ENCODE measurements at regions not wholly inside any gene's neighbourhood (a gene's known extent, or its start where the extent isn't known, plus 50 kb on each side); places are given as distances from the start of the nearest gene placed in this dataset.
"Not testable (repeated sequence)": the region's sequence is repeated elsewhere in the genome, so short reads cannot be mapped to it uniquely, and the experiment has no call there.

DNA sequence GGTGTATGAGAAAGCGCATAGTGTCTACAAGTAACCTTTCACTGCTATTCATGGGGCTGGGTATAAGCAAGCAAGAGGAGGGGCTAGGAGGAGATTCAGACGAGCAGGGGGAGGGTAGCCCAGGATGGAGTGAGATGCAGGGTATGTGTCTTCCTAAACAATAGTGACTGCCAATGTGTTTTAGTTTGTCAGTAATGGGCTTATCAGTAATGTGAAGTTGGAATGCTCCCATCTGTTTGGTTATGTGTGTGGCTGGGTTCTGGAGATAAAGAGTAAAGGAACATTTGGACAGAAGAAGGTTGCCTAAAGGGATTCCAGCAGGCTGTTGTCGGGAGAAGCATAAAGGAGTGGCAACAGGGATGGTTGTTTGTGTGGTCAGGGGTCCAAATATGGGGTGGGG, 62.7 kb upstream of the EZR start:
- POLR2A ChIA-PET (ENCODE audit: partially characterized antibody); H2BK5ac ChIP-seq (ENCODE audit: low read depth, low read length); H3K14ac ChIP-seq (ENCODE audit: insufficient read length); H2BK20ac ChIP-seq (ENCODE audit: low read length); H4K5ac ChIP-seq (ENCODE audit: insufficient read length, low read depth, low read length); H3K4me3 ChIP-seq (ENCODE audit: extremely low read depth in 1 of 4, insufficient read depth in 2 of 4, low read depth in 3 of 4, low read length in 4 of 4); H4K20me1 ChIP-seq (replicated peaks in 1 of 2; ENCODE audit: control insufficient read depth in 1 of 2, insufficient read depth in 2 of 2, low read length in 2 of 2); FAIRE-seq; H3K27me3 ChIP-seq (replicated peaks in 1 of 4; ENCODE audit: control insufficient read depth in 3 of 4, extremely low read depth in 1 of 4, insufficient read depth in 3 of 4, low read length in 3 of 4); H3K4ac ChIP-seq (replicated peaks; ENCODE audit: insufficient read length, low read depth, low read length); H3K18ac ChIP-seq (ENCODE audit: extremely low read depth, low read length); H3K79me1 ChIP-seq (ENCODE audit: low read depth, low read length); H3K79me2 ChIP-seq (ENCODE audit: control insufficient read depth in 1 of 2, insufficient read depth in 2 of 2, low read length in 2 of 2); H3K4me2 ChIP-seq (ENCODE audit: insufficient read depth in 1 of 2, low read depth in 2 of 2, low read length in 2 of 2); H4K91ac ChIP-seq (replicated peaks; ENCODE audit: insufficient read length, low read length); DNase-seq (ENCODE audit: low read depth in 1 of 2, low spot score in 2 of 2); H2AFZ ChIP-seq (ENCODE audit: low read length); H3K23ac ChIP-seq (ENCODE audit: insufficient read length); H2BK15ac ChIP-seq (ENCODE audit: low read length); H2BK12ac ChIP-seq (ENCODE audit: low read depth, low read length); H2BK120ac ChIP-seq (replicated peaks; ENCODE audit: low read depth, low read length); H3K23me2 ChIP-seq (ENCODE audit: low read depth, low read length); H3K9ac ChIP-seq (replicated peaks in 1 of 4; ENCODE audit: extremely low read depth in 1 of 4, low read depth in 3 of 4, low read length in 3 of 4); H3K27ac ChIP-seq (ENCODE audit: low read depth, low read length); H4K8ac ChIP-seq (ENCODE audit: extremely low read depth, insufficient read depth, low read length); H3K36me3 ChIP-seq (ENCODE audit: control insufficient read depth in 2 of 4, insufficient read depth in 4 of 4, low read length in 3 of 4); CTCF ChIA-PET (ENCODE audit: partially characterized antibody); H3K56ac ChIP-seq (replicated peaks; ENCODE audit: insufficient read length, low read depth, low read length); H2AK5ac ChIP-seq (ENCODE audit: low read depth, low read length); H3K9me3 ChIP-seq (ENCODE audit: insufficient read depth in 2 of 2, low read depth in 1 of 2, low read length in 1 of 2): not testable (repeated sequence)
- 82% methylated on average over 3 of the region's 3 CpGs; no CpG with 5 or more reads in 1 of the 2 experiments for WGBS, 2 experiments (ENCODE audit: extremely low coverage in 1 of 2, insufficient coverage in 1 of 2, insufficient read length in 1 of 2, insufficient replicate concordance in 2 of 2, low coverage in 1 of 2, low lambda C conversion rate in 2 of 2, missing lambda C conversion rate in 1 of 2)
- peaks cover 0 to 10% (median 4%) of the 10 kb centered on the region in 4 experiments; a peak in 4 of 7 replicates for H3K4me1 ChIP-seq (replicated peaks in 1 of 4; ENCODE audit: control insufficient read depth in 3 of 4, insufficient read depth in 4 of 4, low read length in 3 of 4)

GRCh38 chr6:158881276-158881675, 62.1 kb upstream of the EZR start:
- CTCF ChIA-PET (ENCODE audit: partially characterized antibody), result interaction anchor here (1.0 kb wide), 1 partner anchor 57 kb away, joined by 3 read pairs; no protein-coding TSS in a partner anchor
- H4K91ac ChIP-seq (replicated peaks; ENCODE audit: insufficient read length, low read length); H3K14ac ChIP-seq (ENCODE audit: insufficient read length); H3K27me3 ChIP-seq (replicated peaks in 1 of 4; ENCODE audit: control insufficient read depth in 3 of 4, extremely low read depth in 1 of 4, insufficient read depth in 3 of 4, low read length in 3 of 4); H2BK120ac ChIP-seq (replicated peaks; ENCODE audit: low read depth, low read length); DNase-seq (ENCODE audit: low read depth in 1 of 2, low spot score in 2 of 2); H4K20me1 ChIP-seq (replicated peaks in 1 of 2; ENCODE audit: control insufficient read depth in 1 of 2, insufficient read depth in 2 of 2, low read length in 2 of 2); H3K23ac ChIP-seq (ENCODE audit: insufficient read length); H3K9me3 ChIP-seq (ENCODE audit: insufficient read depth in 2 of 2, low read depth in 1 of 2, low read length in 1 of 2); H2BK15ac ChIP-seq (ENCODE audit: low read length); H3K4ac ChIP-seq (replicated peaks; ENCODE audit: insufficient read length, low read depth, low read length); H2AK5ac ChIP-seq (ENCODE audit: low read depth, low read length); H2BK12ac ChIP-seq (ENCODE audit: low read depth, low read length); H3K56ac ChIP-seq (replicated peaks; ENCODE audit: insufficient read length, low read depth, low read length); H3K23me2 ChIP-seq (ENCODE audit: low read depth, low read length); H4K5ac ChIP-seq (ENCODE audit: insufficient read length, low read depth, low read length); H3K9ac ChIP-seq (replicated peaks in 1 of 4; ENCODE audit: extremely low read depth in 1 of 4, low read depth in 3 of 4, low read length in 3 of 4); H3K4me3 ChIP-seq (ENCODE audit: extremely low read depth in 1 of 4, insufficient read depth in 2 of 4, low read depth in 3 of 4, low read length in 4 of 4); H2BK20ac ChIP-seq (ENCODE audit: low read length); H3K79me2 ChIP-seq (ENCODE audit: control insufficient read depth in 1 of 2, insufficient read depth in 2 of 2, low read length in 2 of 2); H3K4me2 ChIP-seq (ENCODE audit: insufficient read depth in 1 of 2, low read depth in 2 of 2, low read length in 2 of 2); H2AFZ ChIP-seq (ENCODE audit: low read length); POLR2A ChIA-PET (ENCODE audit: partially characterized antibody); H3K79me1 ChIP-seq (ENCODE audit: low read depth, low read length); H4K8ac ChIP-seq (ENCODE audit: extremely low read depth, insufficient read depth, low read length); H3K36me3 ChIP-seq (ENCODE audit: control insufficient read depth in 2 of 4, insufficient read depth in 4 of 4, low read length in 3 of 4); H3K18ac ChIP-seq (ENCODE audit: extremely low read depth, low read length); H2BK5ac ChIP-seq (ENCODE audit: low read depth, low read length); H3K27ac ChIP-seq (ENCODE audit: low read depth, low read length); FAIRE-seq: not testable (repeated sequence)
- peaks cover 0 to 10% (median 4%) of the 10 kb centered on the region in 4 experiments; a peak in 4 of 7 replicates for H3K4me1 ChIP-seq (replicated peaks in 1 of 4; ENCODE audit: control insufficient read depth in 3 of 4, insufficient read depth in 4 of 4, low read length in 3 of 4)
- WGBS, 2 experiments (ENCODE audit: extremely low coverage in 1 of 2, insufficient coverage in 1 of 2, insufficient read length in 1 of 2, insufficient replicate concordance in 2 of 2, low coverage in 1 of 2, low lambda C conversion rate in 2 of 2, missing lambda C conversion rate in 1 of 2), result 84% methylated on average over 1 of the region's 1 CpG; no CpG with 5 or more reads in 1 of the 2 experiments

All from H1 (cell line).